OCI-LY7 (cell line): ENCODE measurements at regions not wholly inside any gene's neighbourhood (a gene's known extent, or its start where the extent isn't known, plus 50 kb on each side); places are given as distances from the start of the nearest gene placed in this dataset.

Source experiments
- BruUV-seq: library from RNA; stranded (reverse); fragments of 400-500 nt; replicated peaks from 2 replicates; lab custom pipeline; 2021; lab: Mats Ljungman, UMichigan
- CTCF ChIA-PET: fragments of 300-600 bp; sonication (Branson Sonifier 250); formaldehyde crosslinking; loops from one replicate; lab custom pipeline; 2022; ENCODE audit warnings: antibody characterized with exemption; ENCODE audit not compliant: unreplicated experiment; lab: Charles Lee
- POLR2A ChIA-PET: fragments of 300-600 bp; sonication (Branson Sonifier 250); formaldehyde crosslinking; loops from one replicate; lab custom pipeline; 2022; ENCODE audit warnings: antibody characterized with exemption; lab: Charles Lee
- DNase-seq: peaks from one replicate; pipeline ENCODE4 v3.0.0-alpha.2; 2015; ENCODE audit warnings: low spot score
- H2AFZ ChIP-seq: fragments of 200-600 bp; sonication (generic), shearing (Covaris generic); 2 replicates; pipeline ENCODE4 v1.6.1; 2014; ENCODE audit warnings: mild to moderate bottlenecking, antibody characterized with exemption, low read length, moderate library complexity
- H3K27ac ChIP-seq: fragments of 200-600 bp; sonication (generic); 2 replicates; pipeline ENCODE4 v1.5.1; 2014; ENCODE audit warnings: mixed run types, low read depth, mild to moderate bottlenecking, moderate library complexity, low read length, inconsistent platforms; ENCODE audit not compliant: poor library complexity, severe bottlenecking
- H3K36me3 ChIP-seq: fragments of 200-600 bp; sonication (generic); 2 replicates; pipeline ENCODE4 v1.6.1; 2014; ENCODE audit warnings: mild to moderate bottlenecking, antibody characterized with exemption, low read length, moderate library complexity, mixed read lengths; ENCODE audit not compliant: insufficient read depth
- H3K4me1 ChIP-seq: fragments of 200-600 bp; sonication (generic); 2 replicates; pipeline ENCODE4 v1.5.1; 2014; ENCODE audit warnings: mild to moderate bottlenecking, low read length; ENCODE audit not compliant: insufficient read depth, poor library complexity, severe bottlenecking
- H3K4me2 ChIP-seq: fragments of 200-600 bp; sonication (generic); 2 replicates; pipeline ENCODE4 v1.6.1; 2014; ENCODE audit warnings: mild to moderate bottlenecking, low read length
- H3K4me3 ChIP-seq: fragments of 200-600 bp; sonication (generic); 2 replicates; pipeline ENCODE4 v1.5.1; 2014; ENCODE audit warnings: mild to moderate bottlenecking, low read depth, low read length; ENCODE audit not compliant: poor library complexity, severe bottlenecking
- H3K79me2 ChIP-seq: fragments of 200-600 bp; sonication (generic); 2 replicates; pipeline ENCODE4 v1.6.1; 2016; ENCODE audit warnings: low read depth, mild to moderate bottlenecking, low read length, moderate library complexity, mixed read lengths; ENCODE audit not compliant: insufficient read depth
- H3K9me2 ChIP-seq: fragments of 200-600 bp; sonication (generic); 2 replicates; pipeline ENCODE4 v1.6.1; 2016; ENCODE audit warnings: mild to moderate bottlenecking, low read length, mixed read lengths; ENCODE audit not compliant: insufficient read depth
- H3K9me3 ChIP-seq: fragments of 200-600 bp; sonication (generic); 2 replicates; pipeline ENCODE4 v1.6.1; 2014; ENCODE audit warnings: mild to moderate bottlenecking, mixed run types, low read length, mixed read lengths
- H4K20me1 ChIP-seq: fragments of 200-600 bp; sonication (generic); 2 replicates; pipeline ENCODE4 v1.6.1; 2014; ENCODE audit warnings: mild to moderate bottlenecking, antibody characterized with exemption, low read length, moderate library complexity, mixed read lengths; ENCODE audit not compliant: insufficient read depth
- CTCF ChIP-seq: fragments of 200-600 bp; sonication (generic); conservative IDR thresholded peaks from 2 replicates; pipeline ENCODE4 v1.5.1; 2014; ENCODE audit warnings: mild to moderate bottlenecking, antibody characterized with exemption, low read length, moderate library complexity, mixed read lengths
- EZH2phosphoT487 ChIP-seq: fragments of 200-600 bp; sonication (generic); IDR thresholded peaks from 2 replicates; pipeline ENCODE4 v1.6.1; 2018; ENCODE audit warnings: low read depth, borderline replicate concordance, mild to moderate bottlenecking, mixed run types, antibody characterized with exemption, low read length, moderate library complexity, mixed read lengths
- intact Hi-C: fragments of 100-400 bp; cut with micrococcal nuclease; formaldehyde crosslinking; loops from one replicate; pipeline ENCODE4 v1.10.0; 2022; ENCODE audit not compliant: unreplicated experiment

DNA sequence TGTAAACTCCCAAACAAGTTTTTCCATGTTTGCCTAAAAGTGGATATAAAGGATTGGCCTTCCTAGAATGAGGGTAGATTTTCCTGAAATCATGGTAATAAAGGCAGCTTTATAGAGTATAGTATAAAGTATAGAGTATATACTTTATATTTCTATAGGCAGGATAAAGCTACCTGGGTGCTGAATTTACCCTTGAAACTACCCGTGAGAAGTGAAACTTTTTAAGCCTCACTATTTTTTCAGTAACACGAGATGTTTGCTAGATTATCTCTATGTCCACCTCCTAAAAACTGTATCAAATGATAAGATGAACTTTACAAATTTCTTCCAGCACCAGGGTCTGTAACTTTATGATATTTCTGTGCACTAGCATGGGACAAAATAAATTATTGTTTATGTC lies 340.0 kb upstream of the GALNTL6 start:
- no peaks in the 10 kb centered on the region for H3K36me3 ChIP-seq
- no peaks in the 10 kb centered on the region for H3K79me2 ChIP-seq
- no peaks in the 10 kb centered on the region for H3K9me3 ChIP-seq
- no peak for TF ChIP-seq CTCF
- TF ChIP-seq EZH2phosphoT487, result no peak
- intact Hi-C loops, result no loop called here
- no peaks in the 10 kb centered on the region for H3K9me2 ChIP-seq
- H3K4me1 ChIP-seq, result no peaks in the 10 kb centered on the region
- ChIA-PET CTCF (no interaction called here), POLR2A (interaction anchor here (0.6 to 0.7 kb wide), 2 partner anchors 370 to 662 kb away, joined by 3 read pairs; no protein-coding TSS in a partner anchor)
- no peaks in the 10 kb centered on the region for H4K20me1 ChIP-seq
- no peak overlapping the region for H3K4me3 ChIP-seq
- H3K27ac ChIP-seq, result no peak overlapping the region
- H2AFZ ChIP-seq, result no peak overlapping the region
- BruUV-seq, result no TSS peak
- no peak for DNase-seq
- H3K4me2 ChIP-seq, result no peak overlapping the region

- POLR2A ChIA-PET, result no interaction called here
- Histone ChIP-seq H3K4me2 (no peak overlapping the region), H2AFZ (no peak overlapping the region), H3K79me2 (no peaks in the 10 kb centered on the region), H3K9me3 (no peaks in the 10 kb centered on the region), H3K9me2 (no peaks in the 10 kb centered on the region), H3K27ac (no peak overlapping the region), H4K20me1 (no peaks in the 10 kb centered on the region), H3K4me3 (no peak overlapping the region), H3K36me3 (no peaks in the 10 kb centered on the region), H3K4me1 (no peaks in the 10 kb centered on the region)
- CTCF ChIA-PET, result no interaction called here
- intact Hi-C loops, result no loop called here
- no peak for TF ChIP-seq EZH2phosphoT487
- TF ChIP-seq CTCF, result no peak
- BruUV-seq, result no TSS peak
- no peak for DNase-seq
Observed at GRCh38 chr4:171472230-171472629, 341.0 kb upstream of the GALNTL6 start.

DNA sequence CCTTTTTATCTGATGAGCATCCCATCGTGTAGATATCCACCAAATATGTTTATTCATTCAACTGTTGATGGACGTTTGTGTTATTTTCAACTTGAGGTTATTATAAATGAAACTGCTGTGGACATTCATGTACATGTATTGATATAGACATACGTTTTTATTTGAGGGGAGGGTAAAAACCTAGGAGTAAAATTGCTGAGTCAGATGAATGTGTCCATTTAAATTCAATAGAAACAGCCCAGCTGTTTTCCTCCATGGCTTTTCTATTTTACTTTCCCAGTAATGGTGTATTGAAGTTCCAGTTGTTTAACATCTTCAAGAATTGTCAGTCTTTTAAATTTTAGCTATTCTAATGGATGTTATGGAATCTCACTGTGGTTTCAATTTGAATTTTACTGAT lies 348.7 kb upstream of the GALNTL6 start:
- ChIA-PET CTCF (no interaction called here), POLR2A (no interaction called here)
- BruUV-seq, result no TSS peak
- Histone ChIP-seq H3K79me2 (no peaks in the 10 kb centered on the region), H3K4me2 (no peak overlapping the region), H3K9me3 (no peaks in the 10 kb centered on the region), H4K20me1 (no peaks in the 10 kb centered on the region), H3K27ac (no peak overlapping the region), H3K4me1 (no peaks in the 10 kb centered on the region), H3K4me3 (no peak overlapping the region), H2AFZ (no peak overlapping the region), H3K9me2 (no peaks in the 10 kb centered on the region), H3K36me3 (no peaks in the 10 kb centered on the region)
- TF ChIP-seq CTCF (no peak), EZH2phosphoT487 (no peak)
- intact Hi-C loops, result no loop called here
- DNase-seq, result no peak
